ENCODE measurements at regions not wholly inside any gene's neighbourhood (a gene's known extent, or its start where the extent isn't known, plus 50 kb on each side); places are given as distances from the start of the nearest gene placed in this dataset.

DNA sequence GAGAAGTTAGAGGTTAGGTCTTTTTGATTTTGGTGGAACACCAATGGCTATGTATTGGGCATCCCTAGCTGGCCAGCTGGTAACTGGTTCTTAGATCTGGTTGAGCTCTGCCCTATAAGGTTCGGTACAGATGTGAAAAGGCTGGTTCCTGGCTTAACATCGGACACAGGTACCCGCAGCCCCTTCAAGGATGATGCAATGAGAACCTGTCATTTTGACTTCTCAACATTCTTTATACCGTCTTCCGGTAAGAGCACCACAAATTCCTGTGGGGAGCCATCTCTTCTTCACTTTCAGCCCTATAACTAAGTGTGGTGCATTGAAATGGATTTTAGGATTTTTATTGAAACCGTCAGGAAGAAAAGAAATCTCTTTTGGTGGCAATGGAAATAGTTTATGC lies 222.8 kb downstream of the ADAMTS9 start:
- no peak overlapping the region for H3K4me3 ChIP-seq (ENCODE audit: low read length)
- DNase-seq (ENCODE audit: low read depth, low spot score), result no peak

DNA sequence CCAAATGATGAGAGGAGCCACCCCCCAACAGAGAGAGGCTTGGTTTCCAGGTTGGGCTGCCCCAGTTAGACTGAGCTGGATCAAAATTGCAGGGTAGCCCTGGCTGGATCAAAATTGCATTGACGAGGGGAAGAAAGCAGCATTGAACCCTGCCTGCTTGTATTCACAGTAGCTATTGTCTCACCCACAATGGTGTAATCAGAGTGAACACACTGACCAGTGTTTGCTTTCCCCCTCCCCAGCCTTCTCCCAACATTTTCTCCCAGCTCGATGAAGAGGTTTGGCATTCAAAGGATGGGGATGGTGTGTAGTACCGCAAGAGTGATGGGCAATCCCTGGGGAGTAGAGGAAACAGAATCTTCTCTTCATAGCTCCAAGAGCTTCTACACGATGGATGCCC lies 223.8 kb downstream of the ADAMTS9 start:
- H3K4me3 ChIP-seq (ENCODE audit: low read length), result no peak overlapping the region
- no peak for DNase-seq (ENCODE audit: low read depth, low spot score)

DNA sequence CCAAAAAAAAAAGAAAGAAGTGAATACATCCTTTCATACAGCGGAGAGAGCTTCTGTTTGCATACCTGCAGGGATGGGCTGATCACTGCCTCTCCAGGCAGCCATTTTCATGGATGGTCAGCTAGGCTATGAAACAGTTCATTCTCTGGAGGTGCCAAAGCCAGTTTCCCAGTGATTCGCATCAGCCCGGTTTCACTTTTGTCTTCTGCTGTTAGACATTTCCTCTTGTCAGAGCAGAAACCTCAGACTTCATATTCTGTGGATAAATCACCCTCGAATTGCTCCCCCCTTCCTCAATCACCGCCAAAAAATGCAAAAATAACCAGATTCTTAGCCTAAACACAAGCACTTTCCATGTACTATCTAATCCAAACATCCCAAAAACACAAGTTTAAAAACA lies 225.6 kb downstream of the ADAMTS9 start:
- DNase-seq (ENCODE audit: low read depth, low spot score), result no peak
- no peak overlapping the region for H3K4me3 ChIP-seq (ENCODE audit: low read length)

DNA sequence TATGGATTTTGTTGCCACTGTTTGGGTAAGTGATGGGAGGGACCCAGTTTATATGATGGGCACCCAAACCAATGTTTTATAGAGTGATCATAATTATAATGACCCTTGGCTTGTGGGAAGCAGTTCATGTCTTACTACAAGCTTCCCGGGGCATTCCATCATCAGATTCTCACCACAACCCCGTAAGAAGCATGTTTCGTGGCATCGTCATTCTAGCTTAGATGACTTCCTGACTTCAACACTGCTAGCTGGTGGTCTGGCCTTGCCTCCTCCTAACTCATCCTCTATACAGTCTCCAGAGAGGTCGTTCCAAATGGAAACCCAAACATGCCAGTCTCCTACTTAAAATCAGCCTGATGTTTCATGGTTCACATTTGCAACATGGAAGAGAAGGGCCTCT lies 226.9 kb downstream of the ADAMTS9 start:
- no peak for DNase-seq (ENCODE audit: low read depth, low spot score)
- H3K4me3 ChIP-seq (ENCODE audit: low read length), result no peak overlapping the region

DNA sequence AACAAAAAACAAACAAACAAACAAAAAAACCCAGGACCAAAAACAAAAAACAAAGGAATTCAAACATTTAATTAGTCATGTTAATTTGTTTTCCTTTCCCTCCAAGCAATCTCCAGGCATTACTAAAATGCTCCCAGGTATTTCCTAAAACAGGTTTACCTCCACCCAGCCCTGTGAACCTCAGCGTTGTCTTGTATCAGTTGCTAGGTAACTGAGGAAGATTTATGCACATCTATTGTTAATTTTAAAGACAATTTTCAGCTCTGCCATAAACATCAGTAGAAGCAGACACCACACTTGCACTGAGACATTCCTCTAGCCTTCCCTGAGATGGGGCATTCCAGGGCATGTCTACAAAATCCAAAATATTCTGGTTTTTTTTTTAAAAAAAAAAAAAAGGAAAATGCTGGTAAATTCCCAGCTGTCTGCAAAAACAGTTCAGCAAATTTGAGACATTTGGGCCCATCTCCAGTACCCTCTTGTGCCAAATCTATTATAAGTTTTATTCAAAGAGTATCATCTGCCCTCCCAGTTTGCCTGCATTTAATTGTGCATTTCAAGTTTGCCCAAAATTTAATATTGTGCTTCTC lies 227.6 kb downstream of the ADAMTS9 start:
- no peak overlapping the region for H3K4me3 ChIP-seq (ENCODE audit: low read length)
- no peak for DNase-seq (ENCODE audit: low read depth, low spot score)

DNA sequence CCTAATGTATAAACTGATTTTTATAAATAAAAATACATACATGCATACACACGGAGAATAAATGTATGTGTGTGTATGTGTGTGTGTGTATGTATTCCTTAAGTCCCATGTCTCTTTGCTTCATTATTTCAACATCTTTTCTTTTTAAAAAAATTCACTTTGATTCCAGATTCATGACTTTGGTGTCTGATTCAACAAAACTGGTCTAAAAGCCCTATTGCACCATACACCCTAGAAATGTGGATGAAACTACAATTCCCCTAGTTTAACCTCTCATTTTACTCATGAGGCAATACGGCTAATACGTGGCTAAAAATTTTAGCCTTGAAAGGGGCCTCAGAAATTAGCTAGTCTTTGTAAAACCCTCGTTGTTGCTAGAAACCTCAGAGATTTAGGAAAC lies 228.1 kb downstream of the ADAMTS9 start:
- no peak overlapping the region for H3K4me3 ChIP-seq (ENCODE audit: low read length)
- DNase-seq (ENCODE audit: low read depth, low spot score), result no peak

DNA sequence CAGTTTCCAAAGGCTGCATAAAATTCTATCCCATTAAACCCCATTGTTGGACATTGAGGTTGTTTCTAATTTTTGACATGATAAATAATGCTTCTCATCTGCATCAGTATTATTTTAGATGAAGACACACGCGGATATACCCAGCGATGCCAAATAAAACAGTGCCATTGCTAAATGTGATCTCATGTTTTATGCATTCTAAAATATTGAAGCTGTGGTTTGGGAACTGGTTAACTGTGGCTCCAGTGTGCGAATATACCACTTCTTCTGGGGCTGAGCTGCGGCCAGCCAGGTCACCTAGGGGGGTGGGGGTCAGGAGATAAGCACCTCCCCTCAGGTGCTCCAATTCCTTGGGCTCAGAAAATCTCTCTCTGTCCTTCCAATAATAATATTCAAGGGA lies 230.0 kb downstream of the ADAMTS9 start:
- DNase-seq (ENCODE audit: low read depth, low spot score), result no peak

DNA sequence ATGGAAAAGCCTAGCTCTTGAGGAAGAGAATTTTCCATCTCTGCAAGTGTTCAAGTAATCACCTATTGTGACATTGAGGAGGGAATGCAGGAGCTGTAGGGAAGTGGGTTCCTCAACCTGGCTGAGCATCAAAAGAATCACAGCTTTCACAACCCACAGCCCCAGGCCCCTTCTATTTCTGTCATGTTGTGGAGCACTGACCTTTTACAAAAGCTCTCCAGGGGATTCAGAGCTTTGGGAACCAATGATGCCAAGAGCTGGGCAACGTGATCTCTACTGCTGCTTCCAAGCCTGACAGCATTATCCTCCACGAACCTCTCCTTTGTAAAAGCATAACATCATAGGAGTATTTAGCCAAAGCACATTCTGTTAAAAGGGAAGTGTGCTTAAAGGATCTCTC lies 231.1 kb downstream of the ADAMTS9 start:
- no peak for DNase-seq (ENCODE audit: low read depth, low spot score)
- no peak overlapping the region for H3K4me3 ChIP-seq (ENCODE audit: low read length)

More for the DNA sequence above, 230.0 kb downstream of the ADAMTS9 start:
- H3K4me3 ChIP-seq (ENCODE audit: low read length), result no peak overlapping the region

DNA sequence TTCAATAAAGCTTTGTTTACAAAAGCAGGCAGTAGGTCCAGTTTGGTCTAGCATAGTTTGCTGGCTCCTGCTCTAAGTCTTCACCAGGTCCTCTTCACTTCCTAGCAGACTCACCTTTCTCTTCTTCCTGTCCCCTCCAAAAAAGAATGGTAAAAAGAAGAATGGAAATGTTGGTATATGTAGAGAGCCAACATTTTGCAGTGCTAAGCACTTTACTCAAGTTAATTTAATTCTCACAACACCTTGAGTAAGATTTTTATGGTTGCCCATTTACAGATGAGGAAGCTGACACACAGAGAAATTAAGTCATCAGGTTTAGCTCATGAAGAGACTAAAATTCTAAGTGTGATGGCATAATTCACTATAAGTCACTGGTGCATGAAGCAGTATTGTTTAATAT lies 230.1 kb upstream of the PRICKLE2 start:
- no peak for DNase-seq (ENCODE audit: low read depth, low spot score)
- no peak overlapping the region for H3K4me3 ChIP-seq (ENCODE audit: low read length)

DNA sequence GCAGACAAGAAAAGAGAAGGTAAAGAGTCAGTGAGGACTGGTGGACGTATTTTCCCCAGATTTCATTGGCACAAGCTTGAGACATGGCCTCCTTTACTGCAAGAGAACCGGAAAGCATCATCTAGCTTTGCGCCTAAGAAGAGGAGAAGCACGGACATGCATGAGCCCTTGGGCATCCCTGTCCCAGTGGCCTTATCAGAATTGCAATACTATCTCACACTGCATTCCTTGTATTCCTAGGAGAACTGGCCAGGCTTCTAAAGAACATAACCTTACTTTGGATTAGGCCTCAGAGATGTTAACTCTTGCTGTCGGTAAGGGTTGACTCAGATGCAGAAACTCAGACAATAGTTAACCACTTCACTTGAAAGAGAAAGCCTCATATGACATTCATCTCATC lies 229.5 kb upstream of the PRICKLE2 start:
- H3K4me3 ChIP-seq (ENCODE audit: low read length), result no peak overlapping the region
- no peak for DNase-seq (ENCODE audit: low read depth, low spot score)

DNA sequence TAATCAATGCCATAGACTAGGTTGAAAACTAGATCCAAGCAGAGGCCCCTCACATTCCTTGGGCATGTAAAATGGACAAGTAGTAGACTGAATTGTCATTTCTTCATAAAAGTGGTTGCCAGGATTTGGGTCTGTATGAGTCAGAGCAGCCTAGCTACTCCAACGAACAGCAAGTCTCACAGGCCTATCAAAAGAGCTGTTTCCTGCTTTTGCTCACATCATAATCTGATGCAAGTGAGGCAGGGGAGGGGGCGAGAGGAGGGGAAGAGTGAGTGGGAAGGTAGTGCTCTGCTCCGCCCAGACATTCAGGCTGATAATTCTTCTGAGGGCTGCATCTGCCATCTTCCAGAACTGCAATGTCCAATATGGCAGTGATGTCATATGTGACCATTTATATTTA lies 228.9 kb upstream of the PRICKLE2 start:
- no peak overlapping the region for H3K4me3 ChIP-seq (ENCODE audit: low read length)
- no peak for DNase-seq (ENCODE audit: low read depth, low spot score)

DNA sequence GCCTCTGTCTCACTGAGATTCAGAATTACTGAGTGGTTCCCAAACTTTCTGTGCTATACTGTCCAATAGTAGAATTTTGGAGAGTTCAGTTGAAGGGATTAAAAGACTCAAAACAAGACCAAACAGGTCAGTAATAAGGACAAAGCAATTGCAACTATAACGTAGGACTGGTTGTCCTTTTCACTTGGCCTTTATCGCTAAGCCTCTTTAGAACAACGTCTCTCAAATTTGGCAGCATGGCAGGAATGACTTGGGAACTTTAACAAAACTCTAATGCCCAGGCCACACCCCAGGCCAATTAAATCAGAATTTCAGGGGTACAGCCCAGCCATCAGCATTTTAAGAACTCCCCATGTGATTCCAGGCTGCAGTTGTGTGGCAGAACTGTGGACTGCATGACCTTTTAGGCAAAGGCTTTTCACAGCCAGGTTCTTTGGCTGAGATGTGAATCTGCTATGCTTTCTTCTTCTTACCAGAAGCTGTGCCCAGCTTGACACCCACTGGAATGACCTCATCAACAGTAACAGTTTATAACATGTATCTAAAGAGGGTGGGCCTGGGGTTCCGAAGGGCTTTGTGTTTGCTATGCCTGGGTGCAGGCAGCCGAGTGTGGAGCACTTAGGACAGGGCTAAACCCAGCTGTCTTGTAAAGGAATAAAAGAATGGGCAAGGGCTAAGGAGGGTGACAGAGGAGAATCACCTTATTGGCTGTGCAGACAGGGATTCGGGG lies 226.2 kb upstream of the PRICKLE2 start:
- H3K4me3 ChIP-seq (ENCODE audit: low read length), result no peak overlapping the region
- no peak for DNase-seq (ENCODE audit: low read depth, low spot score)

DNA sequence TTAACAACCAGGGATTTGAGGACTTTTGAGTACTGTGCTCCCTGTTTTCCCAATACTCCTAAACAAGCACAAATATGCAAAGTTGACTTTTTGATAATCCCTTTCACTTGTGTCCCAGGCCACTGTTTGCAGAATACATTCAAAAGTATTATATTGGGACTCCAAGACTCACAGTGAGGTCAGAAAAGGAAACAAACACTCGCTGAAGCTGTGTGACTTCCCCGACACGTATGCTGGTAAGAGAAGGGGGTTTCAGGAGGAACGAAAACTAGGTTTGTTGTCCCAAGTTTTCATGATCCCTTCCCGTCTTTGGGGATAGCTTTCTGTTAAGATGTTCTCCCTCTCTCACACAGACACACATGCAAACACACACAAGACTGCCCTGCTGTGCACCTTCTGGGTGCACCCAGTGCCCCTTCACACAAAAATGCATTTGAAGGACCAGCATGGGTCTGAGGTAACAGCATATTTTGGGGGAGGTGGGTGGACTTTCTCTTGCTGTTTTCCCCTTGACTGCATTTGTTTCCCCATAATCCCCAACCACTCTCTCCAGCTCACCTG lies 225.2 kb upstream of the PRICKLE2 start:
- no peak for DNase-seq (ENCODE audit: low read depth, low spot score)
- H3K4me3 ChIP-seq (ENCODE audit: low read length), result no peak overlapping the region

DNA sequence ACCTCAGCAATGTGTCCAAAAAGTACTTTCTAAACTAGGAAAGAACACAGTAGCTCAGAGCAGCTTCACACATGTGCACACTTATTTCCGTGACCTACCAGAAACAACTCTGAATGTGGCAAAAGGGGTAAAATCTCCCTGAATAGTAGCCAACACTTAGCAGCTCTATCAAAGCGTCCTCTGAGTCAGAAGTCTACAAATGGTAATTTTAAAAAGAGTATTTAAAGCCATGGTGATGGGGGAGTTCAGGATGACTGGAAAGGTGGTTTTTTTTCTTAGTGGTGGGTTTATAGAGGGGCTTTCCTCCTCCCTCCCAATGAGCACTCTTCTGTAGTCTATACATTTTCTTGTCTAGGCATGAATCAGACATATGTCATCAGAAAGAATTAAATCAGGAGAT lies 223.8 kb upstream of the PRICKLE2 start:
- DNase-seq (ENCODE audit: low read depth, low spot score), result no peak
- H3K4me3 ChIP-seq (ENCODE audit: low read length), result no peak overlapping the region

DNA sequence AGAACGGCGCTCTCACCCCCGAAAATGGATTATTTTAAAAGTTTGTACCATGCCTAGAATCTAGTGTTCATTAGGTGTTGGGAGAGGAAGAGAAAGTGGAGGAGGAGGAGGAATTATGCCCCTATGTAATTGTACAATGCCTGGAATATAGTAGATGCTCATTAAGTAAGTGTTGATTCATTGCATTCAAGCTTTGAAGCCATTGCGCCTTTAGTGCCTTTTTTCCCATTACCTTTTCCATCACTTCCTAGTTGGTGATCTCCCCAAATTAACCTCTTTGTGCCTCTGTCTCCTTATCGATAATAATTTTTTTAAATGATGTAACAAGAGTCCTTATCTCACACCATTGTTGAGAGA lies 220.7 kb upstream of the PRICKLE2 start:
- H3K4me3 ChIP-seq (ENCODE audit: low read length), result no peak overlapping the region
- DNase-seq (ENCODE audit: low read depth, low spot score), result no peak

DNA sequence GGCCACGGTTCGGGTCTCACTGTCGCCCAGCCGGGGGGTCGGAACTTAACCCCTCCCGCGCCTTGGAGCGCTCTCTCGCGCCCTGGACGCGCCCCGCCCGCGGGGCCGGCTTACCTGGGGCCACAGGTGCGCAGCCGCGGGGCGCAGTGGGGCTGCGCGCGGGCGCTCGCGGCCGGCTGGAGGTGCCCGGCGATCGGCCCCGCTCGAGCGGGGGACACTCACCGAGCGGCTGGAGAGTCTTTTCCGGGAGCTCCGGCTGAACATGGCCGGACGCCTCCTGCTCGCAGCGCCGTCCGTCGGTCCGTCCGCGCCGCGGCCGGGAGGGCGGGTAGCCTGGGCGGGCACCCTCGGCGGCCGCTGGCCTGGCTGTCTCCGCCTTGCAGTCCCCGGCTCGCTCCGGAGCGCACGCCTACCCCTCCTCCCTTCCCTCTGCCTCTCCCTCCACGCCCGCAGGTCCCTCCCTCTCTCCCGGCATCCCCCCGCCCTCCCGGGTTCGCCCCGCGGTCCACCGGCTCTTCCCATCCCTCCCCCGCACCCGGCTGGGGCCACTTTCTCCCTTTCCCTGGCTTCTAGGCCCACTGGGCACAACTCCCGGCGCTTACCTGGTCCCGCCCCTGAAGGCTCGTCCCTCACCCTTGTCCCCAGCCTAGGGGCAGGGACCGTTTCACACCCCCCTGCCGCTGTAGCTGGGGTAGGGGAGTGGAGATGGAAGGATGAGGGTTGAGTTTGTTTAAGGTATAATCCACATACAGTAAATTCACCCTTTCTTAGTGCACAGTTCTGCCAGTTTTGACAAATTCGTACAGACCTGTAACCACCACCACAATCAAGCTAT lies 220.1 kb upstream of the PRICKLE2 start:
- no peak overlapping the region for H3K4me3 ChIP-seq (ENCODE audit: low read length)
- no peak for DNase-seq (ENCODE audit: low read depth, low spot score)

DNA sequence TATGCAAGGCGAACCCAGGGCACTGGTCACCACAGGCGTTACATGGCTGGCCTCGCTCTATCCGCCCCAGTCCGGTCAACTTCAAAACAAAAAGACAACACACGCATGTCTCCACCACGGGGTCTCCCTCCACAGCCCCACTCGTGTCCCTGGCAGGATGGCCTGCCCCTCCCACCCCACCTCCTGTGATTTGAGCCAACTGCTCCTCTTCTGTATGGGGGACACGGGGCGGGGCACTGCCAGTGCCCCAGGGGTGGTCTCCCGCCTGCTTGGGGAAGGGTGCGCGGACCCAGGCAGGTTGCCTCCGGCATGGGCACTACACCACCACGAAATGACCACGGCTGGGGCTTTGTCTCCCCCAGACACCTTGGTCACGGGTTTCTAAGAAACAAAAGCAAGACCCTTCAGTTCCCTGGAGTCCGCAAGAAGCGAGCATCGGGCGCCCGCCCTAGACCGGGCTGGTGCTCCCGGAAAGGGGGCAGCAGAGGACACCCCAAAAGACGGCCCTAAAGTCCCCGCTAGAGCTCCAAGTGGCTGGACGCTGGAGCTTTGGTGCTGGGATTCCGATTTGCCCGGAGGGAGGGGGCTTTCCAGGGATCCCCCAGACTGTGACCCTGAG lies 219.3 kb upstream of the PRICKLE2 start:
- no peak overlapping the region for H3K4me3 ChIP-seq (ENCODE audit: low read length)
- no peak for DNase-seq (ENCODE audit: low read depth, low spot score)

DNA sequence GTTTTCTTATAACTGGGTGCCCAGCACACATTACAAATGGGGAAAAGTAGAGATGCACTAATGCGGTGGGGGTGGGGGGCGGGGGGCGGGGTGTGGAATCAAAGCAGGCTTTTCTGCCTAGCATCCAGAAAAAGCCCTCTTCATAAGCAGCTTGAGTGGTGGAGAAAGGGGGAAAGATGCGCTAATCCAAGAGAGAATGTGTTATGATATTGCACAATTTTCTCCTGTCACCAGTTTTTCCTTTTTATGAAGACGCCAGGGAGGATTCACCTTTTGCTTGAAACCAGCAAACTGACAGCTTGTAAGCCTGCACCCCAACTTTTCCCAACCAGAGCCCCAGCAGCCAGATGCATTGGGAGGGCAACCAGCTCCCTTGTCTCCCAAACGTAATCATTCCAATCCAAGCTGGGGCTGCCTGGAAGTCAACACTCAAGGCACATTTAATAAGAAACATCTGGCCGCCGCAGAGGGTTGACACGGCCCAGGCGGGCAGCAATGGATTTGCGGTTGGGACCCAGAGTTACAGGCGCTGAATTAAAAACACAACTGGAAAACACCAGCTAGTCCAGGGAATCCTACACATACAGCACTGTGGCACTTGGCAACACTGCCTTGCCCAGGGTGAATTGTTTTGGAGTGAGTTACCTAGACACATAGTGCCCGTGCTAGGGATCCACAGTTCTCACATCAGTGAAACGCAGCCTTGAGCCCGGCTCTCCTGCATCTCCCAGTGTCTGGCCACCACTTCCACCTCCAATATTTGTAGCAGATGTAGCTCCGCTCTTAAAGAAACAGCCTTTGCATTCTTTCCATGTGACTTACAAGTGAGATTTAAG lies 218.5 kb upstream of the PRICKLE2 start:
- DNase-seq (ENCODE audit: low read depth, low spot score), result no peak
- H3K4me3 ChIP-seq (ENCODE audit: low read length), result no peak overlapping the region

DNA sequence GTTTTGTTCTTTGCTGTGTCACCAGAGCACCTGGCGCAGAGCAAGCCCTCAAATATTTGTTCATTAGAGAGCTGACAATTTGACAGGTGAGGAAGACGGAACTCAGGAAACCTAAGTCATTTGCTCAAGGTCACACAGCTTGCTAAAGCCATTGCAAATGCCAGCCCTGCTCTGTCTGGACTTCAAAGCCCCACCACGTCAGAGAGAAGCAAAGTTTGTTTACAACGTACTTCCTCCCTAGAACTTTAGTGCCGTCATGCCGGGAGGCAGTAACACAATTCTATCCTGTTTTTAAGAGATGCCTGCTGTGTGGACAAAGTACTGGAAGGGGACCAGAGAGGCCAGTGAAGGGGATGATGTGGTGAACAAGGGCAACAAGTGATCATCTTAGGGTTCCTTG lies 216.6 kb upstream of the PRICKLE2 start:
- H3K4me3 ChIP-seq (ENCODE audit: low read length), result no peak overlapping the region
- no peak for DNase-seq (ENCODE audit: low read depth, low spot score)
